ENCODE measurements at regions not wholly inside any gene's neighbourhood (a gene's known extent, or its start where the extent isn't known, plus 50 kb on each side); places are given as distances from the start of the nearest gene placed in this dataset.
"Not testable (repeated sequence)": the region's sequence is repeated elsewhere in the genome, so short reads cannot be mapped to it uniquely, and the experiment has no call there.

GRCh38 chr1:199608414-199608813 is 419.1 kb upstream of the NR5A2 start:
- Mint-ChIP-seq H3K27ac (no peak overlapping the region), H3K36me3 (no peaks in the 10 kb centered on the region), H3K9me3 (peaks cover 0 to 7% (median 0%) of the 10 kb centered on the region in 3 donors), H3K27me3 (no peaks in the 10 kb centered on the region), H3K4me3 (no peak overlapping the region), H3K4me1 (peaks cover 5 to 6% (median 5%) of the 10 kb centered on the region in 3 donors)

DNA sequence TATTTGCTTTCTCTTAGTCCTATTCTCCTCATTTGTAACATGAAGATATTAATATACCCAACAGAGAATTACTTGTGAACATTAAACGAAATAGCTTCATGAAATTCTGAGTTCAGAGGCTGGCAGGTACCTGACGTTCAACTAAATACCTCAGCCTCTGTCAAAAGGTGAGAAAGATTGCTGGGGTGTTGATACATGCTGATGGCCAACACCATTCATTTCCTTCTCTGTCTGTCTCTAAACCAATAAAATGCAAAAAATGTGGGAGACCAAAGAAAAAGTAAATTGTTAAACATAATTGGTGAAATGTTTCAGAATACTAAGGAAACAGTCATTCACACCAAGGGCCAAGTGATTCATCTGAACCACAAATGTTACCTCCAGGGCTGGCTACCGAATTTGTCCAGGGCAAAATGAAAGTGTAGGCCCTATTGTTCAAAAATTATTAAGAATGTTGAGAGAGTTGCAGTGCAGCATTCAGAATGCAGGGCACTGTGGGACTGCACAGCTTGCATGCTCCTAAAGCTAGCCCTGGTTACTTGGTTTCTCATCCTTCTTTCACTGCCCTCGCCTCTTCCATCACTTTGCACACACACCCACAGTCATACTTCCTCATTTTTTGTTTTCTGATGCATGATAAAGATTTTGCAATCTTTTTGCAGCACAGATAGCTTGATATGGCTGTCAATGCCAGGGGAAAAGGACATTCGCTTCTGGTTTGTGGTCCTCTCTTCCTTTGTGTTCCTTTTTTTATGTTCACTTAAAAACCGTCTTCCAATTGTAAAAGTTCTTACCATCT is 414.3 kb upstream of the NR5A2 start:
- Mint-ChIP-seq H3K36me3 (no peaks in the 10 kb centered on the region), H3K9me3 (no peaks in the 10 kb centered on the region), H3K27ac (no peak overlapping the region), H3K27me3 (peaks cover 1% of the 10 kb centered on the region), H3K4me3 (no peak overlapping the region), H3K4me1 (peaks cover 9 to 13% (median 10%) of the 10 kb centered on the region in 3 donors)

GRCh38 chr1:199616947-199617346 is 410.6 kb upstream of the NR5A2 start:
- H3K36me3 Mint-ChIP-seq = no peaks in the 10 kb centered on the region
- H3K9me3 Mint-ChIP-seq = no peaks in the 10 kb centered on the region
- H3K27me3 Mint-ChIP-seq = peaks cover 1% of the 10 kb centered on the region
- H3K4me3 Mint-ChIP-seq = no peak overlapping the region
- peaks cover 9 to 13% (median 10%) of the 10 kb centered on the region in 3 donors for H3K4me1 Mint-ChIP-seq
- H3K27ac Mint-ChIP-seq = no peak overlapping the region

DNA sequence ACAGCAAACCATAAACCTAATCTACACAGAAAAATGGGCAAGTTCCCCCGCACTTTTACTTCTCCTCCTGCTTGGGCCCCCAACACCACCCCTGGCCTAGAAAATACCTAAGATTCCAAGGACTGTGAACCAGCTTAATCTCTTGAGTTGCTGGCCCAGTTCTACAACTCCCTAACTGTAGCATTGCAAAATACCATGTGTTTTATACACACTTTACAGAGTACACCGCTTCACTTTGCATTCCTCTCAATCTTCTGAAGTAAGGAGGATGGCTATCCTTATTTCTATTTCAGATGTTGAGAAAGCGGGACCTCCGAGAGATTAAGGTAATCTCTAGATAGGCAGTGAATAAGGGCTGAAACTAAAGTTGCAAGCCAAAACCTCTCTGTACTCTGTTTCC is 408.3 kb upstream of the NR5A2 start:
- Mint-ChIP-seq H3K4me1 (no peaks in the 10 kb centered on the region), H3K9me3 (no peaks in the 10 kb centered on the region), H3K27ac (no peak overlapping the region), H3K27me3 (peaks cover 1% of the 10 kb centered on the region), H3K36me3 (no peaks in the 10 kb centered on the region), H3K4me3 (no peak overlapping the region)

GRCh38 chr1:199626228-199626627 is 401.3 kb upstream of the NR5A2 start:
- H3K4me1 Mint-ChIP-seq = not testable (repeated sequence)

DNA sequence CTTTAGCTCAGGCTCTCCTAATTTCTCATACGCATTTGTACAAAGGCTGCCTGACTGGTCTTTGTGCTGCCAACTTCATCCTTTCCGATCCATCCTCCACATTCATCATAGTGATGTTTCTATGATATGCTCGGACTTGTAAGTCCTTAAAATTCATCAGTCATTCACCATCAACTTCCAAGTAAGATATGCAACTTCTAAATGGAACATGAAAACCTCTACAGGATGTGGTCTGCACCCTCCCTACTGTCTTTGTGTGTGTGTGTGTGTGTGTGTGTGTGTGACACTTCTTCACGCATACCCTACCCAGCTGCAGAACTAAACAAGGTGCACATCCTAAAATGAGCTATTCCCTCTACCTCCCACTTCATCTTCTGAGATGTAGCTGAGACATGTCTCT is 397.9 kb upstream of the NR5A2 start:
- Mint-ChIP-seq H3K36me3 (peaks cover 1% of the 10 kb centered on the region), H3K27me3 (peaks cover 13% of the 10 kb centered on the region), H3K9me3 (peaks cover 3 to 5% (median 5%) of the 10 kb centered on the region in 3 donors), H3K4me3 (no peak overlapping the region), H3K27ac (no peak overlapping the region), H3K4me1 (peaks cover 0 to 3% (median 0%) of the 10 kb centered on the region in 3 donors)

More at GRCh38 chr1:199626228-199626627, 401.3 kb upstream of the NR5A2 start:
- not testable (repeated sequence) for H3K4me3 Mint-ChIP-seq, H3K27me3 Mint-ChIP-seq, H3K9me3 Mint-ChIP-seq, H3K27ac Mint-ChIP-seq, H3K36me3 Mint-ChIP-seq

GRCh38 chr1:199639453-199639852 is 388.1 kb upstream of the NR5A2 start:
- Mint-ChIP-seq H3K27ac (no peak overlapping the region), H3K4me1 (no peaks in the 10 kb centered on the region), H3K36me3 (peaks cover 1% of the 10 kb centered on the region), H3K4me3 (no peak overlapping the region), H3K27me3 (peaks cover under 1% of the 10 kb centered on the region), H3K9me3 (peaks cover 0 to 8% (median 5%) of the 10 kb centered on the region in 3 donors)

DNA sequence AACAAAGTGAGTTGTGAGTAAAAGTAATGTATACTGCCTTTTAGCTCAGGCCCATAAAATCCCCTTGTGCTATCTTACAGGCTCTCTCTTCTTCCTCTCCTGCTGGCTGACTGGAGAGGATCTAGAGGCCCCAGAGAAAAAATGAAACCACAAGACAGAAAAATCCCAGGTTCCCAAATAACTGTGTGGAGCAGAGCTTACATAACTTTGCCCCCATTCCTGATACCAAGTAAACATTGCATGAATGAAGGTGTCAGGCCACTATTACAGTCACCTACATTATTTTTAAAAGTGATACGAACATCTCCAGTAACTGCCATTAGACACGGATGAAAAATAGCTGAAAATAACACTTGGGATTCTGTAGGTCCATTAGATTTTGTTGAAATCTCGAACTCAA is 386.0 kb upstream of the NR5A2 start:
- no peak overlapping the region for H3K27ac Mint-ChIP-seq
- H3K27me3 Mint-ChIP-seq = no peaks in the 10 kb centered on the region
- peaks cover under 1% of the 10 kb centered on the region for H3K36me3 Mint-ChIP-seq
- H3K4me1 Mint-ChIP-seq = no peaks in the 10 kb centered on the region
- H3K4me3 Mint-ChIP-seq = no peak overlapping the region
- H3K9me3 Mint-ChIP-seq = peaks cover 0 to 2% (median 0%) of the 10 kb centered on the region in 3 donors

DNA sequence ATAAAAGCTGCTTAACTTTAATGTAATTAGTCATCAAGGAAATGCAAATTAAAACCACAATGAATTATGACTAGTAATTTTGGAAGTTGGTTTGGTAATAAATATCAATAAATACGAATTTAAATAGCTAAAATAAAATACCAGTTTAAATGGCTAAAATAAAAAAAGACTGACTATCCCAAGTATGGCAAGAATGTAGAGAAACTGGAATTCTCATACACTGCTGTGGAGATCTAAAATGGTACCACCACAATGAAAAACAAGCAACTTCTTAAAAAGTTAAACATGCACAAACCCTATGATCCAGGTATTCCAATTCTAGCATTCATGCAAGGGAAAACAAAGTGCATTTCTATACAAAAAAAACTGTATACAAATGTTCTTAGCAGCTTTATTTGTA is 382.6 kb upstream of the NR5A2 start:
- Mint-ChIP-seq H3K27me3 (peaks cover 2% of the 10 kb centered on the region), H3K4me3 (no peak overlapping the region), H3K36me3 (no peaks in the 10 kb centered on the region)

GRCh38 chr1:199646761-199647160 is 380.7 kb upstream of the NR5A2 start:
- peaks cover 5 to 9% (median 7%) of the 10 kb centered on the region in 3 donors for H3K9me3 Mint-ChIP-seq
- H3K27ac Mint-ChIP-seq = no peak overlapping the region
- peaks cover 2% of the 10 kb centered on the region for H3K27me3 Mint-ChIP-seq
- H3K36me3 Mint-ChIP-seq = no peaks in the 10 kb centered on the region
- no peak overlapping the region for H3K4me3 Mint-ChIP-seq
- H3K4me1 Mint-ChIP-seq = no peaks in the 10 kb centered on the region

More for the DNA sequence above, 382.6 kb upstream of the NR5A2 start:
- no peaks in the 10 kb centered on the region for H3K4me1 Mint-ChIP-seq
- peaks cover 5 to 9% (median 7%) of the 10 kb centered on the region in 3 donors for H3K9me3 Mint-ChIP-seq
- no peak overlapping the region for H3K27ac Mint-ChIP-seq

DNA sequence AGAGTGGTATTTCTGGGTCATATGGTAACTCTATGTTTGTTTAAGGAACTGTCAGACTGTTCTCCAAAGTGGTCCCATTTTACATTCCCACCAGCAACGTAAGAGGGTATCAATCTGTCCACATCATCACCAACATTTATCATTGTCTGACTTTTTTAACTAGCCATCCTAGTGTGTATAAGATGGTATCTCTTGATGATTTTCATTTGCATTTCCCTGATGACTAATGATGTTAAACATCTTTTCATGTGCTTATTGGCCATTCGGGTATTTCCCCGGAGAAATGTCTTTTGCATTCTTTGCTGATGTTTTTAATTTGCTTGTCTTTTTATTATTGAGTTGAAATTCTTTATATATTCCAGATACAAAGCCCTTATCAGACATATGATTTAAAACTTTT is 370.1 kb upstream of the NR5A2 start:
- H3K4me3 Mint-ChIP-seq = no peak overlapping the region
- H3K36me3 Mint-ChIP-seq = no peaks in the 10 kb centered on the region
- no peak overlapping the region for H3K27ac Mint-ChIP-seq

GRCh38 chr1:199660071-199660470 is 367.4 kb upstream of the NR5A2 start:
- Mint-ChIP-seq H3K9me3 (peaks cover 0 to 1% (median 0%) of the 10 kb centered on the region in 3 donors), H3K4me3 (no peak overlapping the region), H3K36me3 (peaks cover 3% of the 10 kb centered on the region), H3K4me1 (no peaks in the 10 kb centered on the region), H3K27ac (no peak overlapping the region), H3K27me3 (peaks cover 11% of the 10 kb centered on the region)

More for the DNA sequence above, 370.1 kb upstream of the NR5A2 start:
- peaks cover 13% of the 10 kb centered on the region for H3K27me3 Mint-ChIP-seq
- H3K9me3 Mint-ChIP-seq = peaks cover 0 to 3% (median 1%) of the 10 kb centered on the region in 3 donors
- H3K4me1 Mint-ChIP-seq = no peaks in the 10 kb centered on the region

DNA sequence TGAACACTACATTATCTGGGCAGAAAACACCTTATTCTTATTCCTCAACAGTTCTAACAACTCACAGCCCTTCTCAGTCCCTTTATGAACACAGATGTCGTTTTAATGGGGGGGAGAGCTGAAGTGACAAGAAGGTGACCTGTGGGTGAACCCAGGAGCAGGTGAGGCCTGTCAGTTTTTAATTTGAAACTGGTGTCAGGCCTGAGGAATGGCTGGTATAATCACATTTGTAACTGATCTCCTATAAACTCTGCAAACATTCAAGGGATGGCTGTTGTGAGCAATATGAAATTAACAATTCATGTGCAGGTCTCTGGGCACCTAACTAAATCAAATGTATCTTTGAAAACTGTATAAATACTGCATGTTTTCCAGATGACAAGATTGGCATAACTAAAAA is 362.1 kb upstream of the NR5A2 start:
- Mint-ChIP-seq H3K4me3 (no peak overlapping the region), H3K27ac (no peak overlapping the region), H3K9me3 (peaks cover 0 to 2% (median 0%) of the 10 kb centered on the region in 3 donors), H3K36me3 (peaks cover 5% of the 10 kb centered on the region), H3K27me3 (peaks cover 8% of the 10 kb centered on the region), H3K4me1 (peaks cover 0 to 1% (median 0%) of the 10 kb centered on the region in 3 donors)

DNA sequence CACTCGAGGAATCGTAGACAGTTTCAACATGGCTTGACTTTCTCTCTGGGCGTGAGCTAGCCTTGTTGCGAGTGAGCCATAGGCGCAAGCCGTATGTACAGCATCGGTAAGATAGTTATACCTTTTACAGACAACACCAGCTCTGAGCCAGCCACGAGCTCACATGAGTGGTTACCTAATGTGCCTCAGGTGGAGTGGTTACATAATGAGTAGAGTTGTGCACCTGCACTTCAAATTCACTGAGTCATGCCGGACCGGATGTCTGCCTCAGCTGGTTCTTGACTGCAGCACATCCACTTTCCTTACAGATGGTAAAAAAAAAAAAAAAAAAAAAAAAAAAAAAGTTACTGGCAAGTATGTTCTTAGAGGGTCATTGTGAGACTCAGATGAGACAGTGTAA is 360.4 kb upstream of the NR5A2 start:
- Mint-ChIP-seq H3K9me3 (peaks cover 0 to 7% (median 2%) of the 10 kb centered on the region in 3 donors), H3K27me3 (peaks cover 8% of the 10 kb centered on the region), H3K36me3 (peaks cover 5% of the 10 kb centered on the region), H3K4me3 (no peak overlapping the region), H3K27ac (no peak overlapping the region), H3K4me1 (peaks cover 0 to 3% (median 1%) of the 10 kb centered on the region in 3 donors)

- no peak overlapping the region for H3K4me3 Mint-ChIP-seq
- peaks cover 1% of the 10 kb centered on the region for H3K36me3 Mint-ChIP-seq
- peaks cover 14% of the 10 kb centered on the region for H3K27me3 Mint-ChIP-seq
- H3K9me3 Mint-ChIP-seq = peaks cover 0 to 7% (median 2%) of the 10 kb centered on the region in 3 donors
- no peak overlapping the region for H3K27ac Mint-ChIP-seq
- H3K4me1 Mint-ChIP-seq = peaks cover 0 to 3% (median 2%) of the 10 kb centered on the region in 3 donors
Measured at GRCh38 chr1:199669916-199670315, 357.6 kb upstream of the NR5A2 start.

GRCh38 chr1:199671684-199672083 is 355.8 kb upstream of the NR5A2 start:
- Mint-ChIP-seq H3K27ac (no peak overlapping the region), H3K36me3 (peaks cover 1% of the 10 kb centered on the region), H3K9me3 (peaks cover 0 to 7% (median 2%) of the 10 kb centered on the region in 3 donors), H3K4me3 (no peak overlapping the region), H3K27me3 (peaks cover 14% of the 10 kb centered on the region), H3K4me1 (peaks cover 0 to 3% (median 2%) of the 10 kb centered on the region in 3 donors)

Measured in IgD-negative memory B cell (primary cell).